IMR-90 (cell line): ENCODE measurements at regions not wholly inside any gene's neighbourhood (a gene's known extent, or its start where the extent isn't known, plus 50 kb on each side); places are given as distances from the start of the nearest gene placed in this dataset.
A peak's percentile ranks its signal among the peaks of the same experiment; 100 is the strongest.

Experiments
- ATAC-seq: fragments of 200-7000 bp; cut with Tn5 transposase; 2 replicates; pipeline ENCODE4 v1.9.1; 2020; ENCODE audit warnings: low read depth, mild to moderate bottlenecking, moderate library complexity
- BruUV-seq: library from RNA; stranded (reverse); fragments of 400-500 nt; replicated peaks from 2 replicates; lab custom pipeline; 2021; lab: Mats Ljungman, UMichigan
- CTCF ChIA-PET: fragments of 300-600 bp; formaldehyde crosslinking; extraction: SDS; loops from one replicate; lab custom pipeline; 2021; ENCODE audit warnings: antibody characterized with exemption; lab: Yijun Ruan, JAX
- POLR2A ChIA-PET: fragments of 300-600 bp; sonication (Branson Sonifier 250); formaldehyde crosslinking; loops from one replicate; lab custom pipeline; 2022; ENCODE audit warnings: antibody characterized with exemption; ENCODE audit not compliant: unreplicated experiment; lab: Charles Lee
- DNase-seq: peaks from one replicate; pipeline ENCODE4 v3.0.0; 2013
- H2AFZ ChIP-seq: replicated peaks from 2 replicates; pipeline ENCODE3; 2013; ENCODE audit warnings: low read length, mild to moderate bottlenecking; ENCODE audit not compliant: poor library complexity
- H2AK5ac ChIP-seq: 2 replicates; pipeline ENCODE4 v1.6.1; 2013; ENCODE audit warnings: low read depth, low read length, inconsistent platforms
- H2AK9ac ChIP-seq: replicated peaks from 2 replicates; pipeline ENCODE3; 2013; ENCODE audit warnings: mild to moderate bottlenecking, low read depth, low read length, moderate library complexity; ENCODE audit not compliant: poor library complexity
- H2BK120ac ChIP-seq: 2 replicates; pipeline ENCODE4 v1.6.1; 2013; ENCODE audit warnings: low read depth, low read length, inconsistent platforms
- H2BK15ac ChIP-seq: 3 replicates; pipeline ENCODE4 v1.6.1; 2013; ENCODE audit warnings: low read depth, low read length, inconsistent platforms
- H2BK20ac ChIP-seq: 2 replicates; pipeline ENCODE4 v1.6.1; 2013; ENCODE audit warnings: low read depth, mild to moderate bottlenecking, inconsistent platforms, low read length, moderate library complexity
- H2BK5ac ChIP-seq: 2 replicates; pipeline ENCODE4 v1.6.1; 2013; ENCODE audit warnings: mild to moderate bottlenecking, low read depth, low read length, inconsistent platforms; ENCODE audit not compliant: poor library complexity, severe bottlenecking
- H3K14ac ChIP-seq: replicated peaks from 2 replicates; pipeline ENCODE4 v1.6.1; 2013; ENCODE audit warnings: low read depth, low read length, inconsistent platforms
- H3K18ac ChIP-seq: 2 replicates; pipeline ENCODE4 v1.6.1; 2013; ENCODE audit warnings: low read depth, low read length, control low read depth
- H3K23ac ChIP-seq: 2 replicates; pipeline ENCODE4 v1.6.1; 2013; ENCODE audit warnings: low read depth, low read length, inconsistent platforms
- H3K27ac ChIP-seq: 2 replicates; pipeline ENCODE4 v1.5.1; 2013; ENCODE audit warnings: mild to moderate bottlenecking, control low read depth, low read length; ENCODE audit not compliant: insufficient read depth
- H3K27me3 ChIP-seq: 2 replicates; pipeline ENCODE4 v1.6.1; 2013; ENCODE audit warnings: low read length; ENCODE audit not compliant: control insufficient read depth, insufficient read depth
- H3K36me3 ChIP-seq: 2 replicates; pipeline ENCODE4 v1.6.1; 2013; ENCODE audit warnings: low read length, mixed read lengths; ENCODE audit not compliant: control insufficient read depth, insufficient read depth
- H3K4ac ChIP-seq: 2 replicates; pipeline ENCODE4 v1.6.1; 2013; ENCODE audit warnings: low read depth, low read length, inconsistent platforms
- H3K4me1 ChIP-seq: 2 replicates; pipeline ENCODE4 v1.6.1; 2013; ENCODE audit warnings: low read length, mixed read lengths; ENCODE audit not compliant: control insufficient read depth, insufficient read depth
- H3K4me2 ChIP-seq: 2 replicates; pipeline ENCODE4 v1.6.1; 2013; ENCODE audit warnings: low read depth, mild to moderate bottlenecking, control low read depth, low read length, moderate library complexity
- H3K4me3 ChIP-seq: 2 replicates; pipeline ENCODE4 v1.5.1; 2013; ENCODE audit warnings: low read depth, mild to moderate bottlenecking, control low read depth, low read length, moderate library complexity; ENCODE audit not compliant: insufficient read depth
- H3K56ac ChIP-seq: 2 replicates; pipeline ENCODE4 v1.6.1; 2013; ENCODE audit warnings: low read length, inconsistent platforms; ENCODE audit not compliant: insufficient read depth; ENCODE audit errors: extremely low read depth
- H3K79me1 ChIP-seq, 2 experiments: 2 replicates each; pipeline ENCODE4 v1.6.1; 2013; ENCODE audit warnings: low read length in 2 of 2, inconsistent platforms in 1 of 2, low read depth in 1 of 2
- H3K9ac ChIP-seq: 2 replicates; pipeline ENCODE4 v1.6.1; 2013; ENCODE audit warnings: low read depth, low read length, control low read depth
- H3K9me1 ChIP-seq: 2 replicates; pipeline ENCODE4 v1.6.1; 2013; ENCODE audit warnings: low read length, inconsistent platforms; ENCODE audit not compliant: insufficient read depth
- H3K9me3 ChIP-seq: 2 replicates; pipeline ENCODE4 v1.6.1; 2013; ENCODE audit warnings: low read length; ENCODE audit not compliant: control insufficient read depth, insufficient read depth
- H4K20me1 ChIP-seq: 2 replicates; pipeline ENCODE4 v1.6.1; 2013; ENCODE audit warnings: low read length, inconsistent platforms; ENCODE audit not compliant: insufficient read depth
- H4K5ac ChIP-seq: 2 replicates; pipeline ENCODE4 v1.6.1; 2013; ENCODE audit warnings: mild to moderate bottlenecking, low read depth, low read length, control low read depth
- H4K8ac ChIP-seq, 2 experiments: 2 replicates each; pipeline ENCODE4 v1.6.1; 2013; ENCODE audit warnings: low read depth in 2 of 2, low read length in 2 of 2, control low read depth in 1 of 2, inconsistent platforms in 1 of 2
- H4K91ac ChIP-seq: 2 replicates; pipeline ENCODE4 v1.6.1; 2013; ENCODE audit warnings: low read depth, low read length, inconsistent platforms; ENCODE audit not compliant: insufficient read depth
- BHLHE40 ChIP-seq: fragments of 150-350 bp; IDR thresholded peaks from 2 replicates; pipeline ENCODE4 v1.6.1; 2016; ENCODE audit warnings: mild to moderate bottlenecking, low read depth, low read length
- CEBPB ChIP-seq: IDR thresholded peaks from 2 replicates; pipeline ENCODE4 v1.6.1; 2012; ENCODE audit warnings: low read depth, low read length, improper control_type of control experiment
- CHD1 ChIP-seq: IDR thresholded peaks from 2 replicates; pipeline ENCODE4 v1.6.1; 2012; ENCODE audit warnings: low read depth, low read length, improper control_type of control experiment
- FOS ChIP-seq: fragments of 150-350 bp; IDR thresholded peaks from 2 replicates; pipeline ENCODE4 v1.6.1; 2016; ENCODE audit warnings: low read depth, low read length
- MAFK ChIP-seq: IDR thresholded peaks from 2 replicates; pipeline ENCODE4 v1.6.1; 2012; ENCODE audit warnings: low read depth, low read length, improper control_type of control experiment
- MAZ ChIP-seq: IDR thresholded peaks from 2 replicates; pipeline ENCODE4 v1.6.1; 2012; ENCODE audit warnings: low read depth, mild to moderate bottlenecking, low read length, improper control_type of control experiment, moderate library complexity, borderline replicate concordance
- MXI1 ChIP-seq: IDR thresholded peaks from 2 replicates; pipeline ENCODE4 v1.6.1; 2012; ENCODE audit warnings: low read depth, mild to moderate bottlenecking, low read length, moderate library complexity, borderline replicate concordance
- NFE2L2 ChIP-seq: fragments of 150-350 bp; IDR thresholded peaks from 2 replicates; pipeline ENCODE4 v1.6.1; 2016; ENCODE audit warnings: low read depth, mild to moderate bottlenecking, low read length
- POLR2A ChIP-seq: IDR thresholded peaks from 2 replicates; pipeline ENCODE4 v1.6.1; 2012; ENCODE audit warnings: mild to moderate bottlenecking, low read depth, low read length
- RAD21 ChIP-seq: IDR thresholded peaks from 2 replicates; pipeline ENCODE4 v1.6.1; 2012; ENCODE audit warnings: low read length, improper control_type of control experiment
- RCOR1 ChIP-seq: IDR thresholded peaks from 2 replicates; pipeline ENCODE4 v1.6.1; 2012; ENCODE audit warnings: mild to moderate bottlenecking, low read length, improper control_type of control experiment; ENCODE audit not compliant: insufficient replicate concordance
- RFX5 ChIP-seq: IDR thresholded peaks from 2 replicates; pipeline ENCODE4 v1.8.0; 2012; ENCODE audit warnings: low read depth, mild to moderate bottlenecking, low read length, moderate library complexity
- SMC3 ChIP-seq: fragments of 150-350 bp; IDR thresholded peaks from 2 replicates; pipeline ENCODE4 v1.6.1; 2016; ENCODE audit warnings: low read depth, mild to moderate bottlenecking, antibody characterized with exemption, low read length, moderate library complexity
- WGBS, 2 experiments: methylation state at CpG; one replicate each; pipeline versions ENCODE4 v1.1.5 to v1.1.7; 2013; ENCODE audit warnings: missing lambda C conversion rate in 2 of 2; ENCODE audit not compliant: insufficient read length in 1 of 2; ENCODE audit errors: extremely low coverage in 2 of 2; 5-methylcytosine and 5-hydroxymethylcytosine counted together
- dilution Hi-C: fragments of 300-500 bp; cut with HindIII; formaldehyde crosslinking; loops from one replicate; pipeline ENCODE4 v1.14.3; 2018; ENCODE audit warnings: low sequenced_read_pairs; ENCODE audit not compliant: unreplicated experiment
- in situ Hi-C: fragments of 300-500 bp; cut with MboI; formaldehyde crosslinking; loops from 3 replicates; pipeline ENCODE4 v1.14.3; 2019; ENCODE audit warnings: low sequenced_read_pairs, inconsistent platforms, mixed read lengths
- intact Hi-C: fragments of 100-400 bp; cut with micrococcal nuclease; formaldehyde crosslinking; loops from 2 replicates; pipeline ENCODE4 v1.10.0; 2022
- TF ChIP-seq, protein P1 (sequence below): conservative IDR thresholded peaks from 2 replicates; pipeline ENCODE4 v1.5.1; 2012; ENCODE audit warnings: mild to moderate bottlenecking, low read depth, low read length, improper control_type of control experiment
- TF ChIP-seq, protein P2 (sequence below): fragments of 150-350 bp; IDR thresholded peaks from 2 replicates; pipeline ENCODE4 v1.6.1; 2017; ENCODE audit warnings: mild to moderate bottlenecking, antibody characterized with exemption, low read length, low read depth
- TF ChIP-seq, protein P3 (sequence below): fragments of 150-350 bp; IDR thresholded peaks from 2 replicates; pipeline ENCODE4 v1.6.1; 2016; ENCODE audit warnings: low read depth, mild to moderate bottlenecking, low read length, moderate library complexity, borderline replicate concordance

DNA sequence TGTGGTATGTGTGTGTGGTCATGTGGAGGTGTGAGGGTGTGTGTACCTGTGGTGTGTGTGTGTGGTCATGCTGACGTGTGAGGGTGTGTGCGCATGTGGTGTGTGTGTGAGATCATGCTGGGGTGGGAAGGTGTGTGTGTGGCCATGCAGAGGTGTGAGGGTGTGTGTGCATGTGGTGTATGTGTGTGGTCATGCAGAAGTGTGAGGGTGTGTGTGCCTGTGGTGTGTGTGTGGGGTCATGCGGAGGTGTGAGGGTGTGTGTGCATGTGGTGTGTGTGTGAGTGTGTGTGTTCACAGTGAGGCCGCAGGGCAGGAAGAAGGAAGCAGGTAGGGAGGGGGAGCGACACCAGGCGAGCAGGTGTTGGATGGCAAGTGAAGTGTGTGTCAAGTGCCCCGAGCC is 259.0 kb downstream of the LOXHD1 start:
- Histone ChIP-seq H3K23ac (no peak overlapping the region), H4K8ac (no peak overlapping the region), H3K14ac (no peak overlapping the region), H3K9ac (no peak overlapping the region), H2AFZ (peak overlapping the region; percentile 23), H3K36me3 (no peaks in the 10 kb centered on the region), H2AK5ac (no peak overlapping the region), H2BK120ac (no peak overlapping the region), H2BK5ac (peak overlapping the region; percentile 45), H3K9me1 (no peaks in the 10 kb centered on the region), H3K4me3 (no peak overlapping the region), H3K56ac (no peak overlapping the region), H3K79me1 (no peaks in the 10 kb centered on the region), H2BK20ac (no peak overlapping the region), H4K20me1 (no peaks in the 10 kb centered on the region), H3K4me2 (no peak overlapping the region), H3K18ac (no peak overlapping the region), H4K91ac (no peak overlapping the region), H3K27ac (no peak overlapping the region), H3K9me3 (no peaks in the 10 kb centered on the region), H4K5ac (no peak overlapping the region), H2BK15ac (no peak overlapping the region), H3K27me3 (no peaks in the 10 kb centered on the region; the same call in 1 of the 2 replicates), H3K4me1 (no peaks in the 10 kb centered on the region), H3K4ac (no peak overlapping the region), H2AK9ac (no peak overlapping the region)
- no TSS peak for BruUV-seq
- WGBS, 2 experiments, result 100% methylated on average over 2 of the region's 7 CpGs; no CpG with 5 or more reads in 1 of the 2 experiments
- in situ Hi-C loops, result no loop called here
- no peak for ATAC-seq
- ChIA-PET CTCF (no interaction called here), POLR2A (no interaction called here)
- TF ChIP-seq CEBPB (no peak), CHD1 (no peak), NFE2L2 (no peak), MXI1 (no peak), RAD21 (no peak), RFX5 (no peak), BHLHE40 (no peak), MAFK (no peak), RCOR1 (no peak), MAZ (no peak), FOS (no peak), POLR2A (no peak), SMC3 (no peak)
- TF ChIP-seq, protein P1, sequence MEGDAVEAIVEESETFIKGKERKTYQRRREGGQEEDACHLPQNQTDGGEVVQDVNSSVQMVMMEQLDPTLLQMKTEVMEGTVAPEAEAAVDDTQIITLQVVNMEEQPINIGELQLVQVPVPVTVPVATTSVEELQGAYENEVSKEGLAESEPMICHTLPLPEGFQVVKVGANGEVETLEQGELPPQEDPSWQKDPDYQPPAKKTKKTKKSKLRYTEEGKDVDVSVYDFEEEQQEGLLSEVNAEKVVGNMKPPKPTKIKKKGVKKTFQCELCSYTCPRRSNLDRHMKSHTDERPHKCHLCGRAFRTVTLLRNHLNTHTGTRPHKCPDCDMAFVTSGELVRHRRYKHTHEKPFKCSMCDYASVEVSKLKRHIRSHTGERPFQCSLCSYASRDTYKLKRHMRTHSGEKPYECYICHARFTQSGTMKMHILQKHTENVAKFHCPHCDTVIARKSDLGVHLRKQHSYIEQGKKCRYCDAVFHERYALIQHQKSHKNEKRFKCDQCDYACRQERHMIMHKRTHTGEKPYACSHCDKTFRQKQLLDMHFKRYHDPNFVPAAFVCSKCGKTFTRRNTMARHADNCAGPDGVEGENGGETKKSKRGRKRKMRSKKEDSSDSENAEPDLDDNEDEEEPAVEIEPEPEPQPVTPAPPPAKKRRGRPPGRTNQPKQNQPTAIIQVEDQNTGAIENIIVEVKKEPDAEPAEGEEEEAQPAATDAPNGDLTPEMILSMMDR, result no peak
- TF ChIP-seq, protein P2, sequence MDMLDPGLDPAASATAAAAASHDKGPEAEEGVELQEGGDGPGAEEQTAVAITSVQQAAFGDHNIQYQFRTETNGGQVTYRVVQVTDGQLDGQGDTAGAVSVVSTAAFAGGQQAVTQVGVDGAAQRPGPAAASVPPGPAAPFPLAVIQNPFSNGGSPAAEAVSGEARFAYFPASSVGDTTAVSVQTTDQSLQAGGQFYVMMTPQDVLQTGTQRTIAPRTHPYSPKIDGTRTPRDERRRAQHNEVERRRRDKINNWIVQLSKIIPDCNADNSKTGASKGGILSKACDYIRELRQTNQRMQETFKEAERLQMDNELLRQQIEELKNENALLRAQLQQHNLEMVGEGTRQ, result no peak
- TF ChIP-seq, protein P3, sequence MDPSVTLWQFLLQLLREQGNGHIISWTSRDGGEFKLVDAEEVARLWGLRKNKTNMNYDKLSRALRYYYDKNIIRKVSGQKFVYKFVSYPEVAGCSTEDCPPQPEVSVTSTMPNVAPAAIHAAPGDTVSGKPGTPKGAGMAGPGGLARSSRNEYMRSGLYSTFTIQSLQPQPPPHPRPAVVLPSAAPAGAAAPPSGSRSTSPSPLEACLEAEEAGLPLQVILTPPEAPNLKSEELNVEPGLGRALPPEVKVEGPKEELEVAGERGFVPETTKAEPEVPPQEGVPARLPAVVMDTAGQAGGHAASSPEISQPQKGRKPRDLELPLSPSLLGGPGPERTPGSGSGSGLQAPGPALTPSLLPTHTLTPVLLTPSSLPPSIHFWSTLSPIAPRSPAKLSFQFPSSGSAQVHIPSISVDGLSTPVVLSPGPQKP, result no peak
- dilution Hi-C loops, result no loop called here
- no peak for DNase-seq
- intact Hi-C loops, result no loop called here
